ENCODE measurements at regions not wholly inside any gene's neighbourhood (a gene's known extent, or its start where the extent isn't known, plus 50 kb on each side); places are given as distances from the start of the nearest gene placed in this dataset.

GRCh38 chr2:195604706-195605105 is 52.3 kb upstream of the SLC39A10 start:
- TF ChIP-seq CTCF (conservative IDR thresholded peaks at IDR 0.05) (no peak), EZH2 (IDR thresholded peaks at IDR 0.05; ENCODE audit: low read depth) (no peak)

Data from PC-9 (cell line).